C4-2B (cell line): ENCODE measurements at regions not wholly inside any gene's neighbourhood (a gene's known extent, or its start where the extent isn't known, plus 50 kb on each side); places are given as distances from the start of the nearest gene placed in this dataset.

Experiments used
- ZFX ChIP-seq: fragments of 450-650 bp; IDR thresholded peaks from 2 replicates; pipeline ENCODE4 v1.6.1; 2017
- TF ChIP-seq, protein P1 (sequence below): fragments of 450-650 bp; conservative IDR thresholded peaks from 2 replicates; pipeline ENCODE4 v1.5.1; 2017; ENCODE audit warnings: mild to moderate bottlenecking

DNA sequence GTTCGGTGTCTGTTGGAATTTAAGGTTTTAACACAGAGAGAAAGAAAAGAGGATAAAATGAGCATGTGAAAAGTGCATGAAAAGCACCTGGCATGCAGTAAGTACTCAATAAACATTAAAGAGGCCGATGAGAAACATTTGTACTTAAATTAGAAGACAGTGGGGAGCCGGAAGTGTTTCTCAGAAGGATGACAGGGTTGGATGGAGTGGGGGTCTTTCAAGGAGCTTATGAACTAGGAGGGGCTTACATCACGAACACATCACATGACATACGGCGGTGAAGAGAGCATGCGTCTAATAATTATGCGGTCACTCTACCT is 83.8 kb upstream of the FZD7 start:
- TF ChIP-seq, protein P1, sequence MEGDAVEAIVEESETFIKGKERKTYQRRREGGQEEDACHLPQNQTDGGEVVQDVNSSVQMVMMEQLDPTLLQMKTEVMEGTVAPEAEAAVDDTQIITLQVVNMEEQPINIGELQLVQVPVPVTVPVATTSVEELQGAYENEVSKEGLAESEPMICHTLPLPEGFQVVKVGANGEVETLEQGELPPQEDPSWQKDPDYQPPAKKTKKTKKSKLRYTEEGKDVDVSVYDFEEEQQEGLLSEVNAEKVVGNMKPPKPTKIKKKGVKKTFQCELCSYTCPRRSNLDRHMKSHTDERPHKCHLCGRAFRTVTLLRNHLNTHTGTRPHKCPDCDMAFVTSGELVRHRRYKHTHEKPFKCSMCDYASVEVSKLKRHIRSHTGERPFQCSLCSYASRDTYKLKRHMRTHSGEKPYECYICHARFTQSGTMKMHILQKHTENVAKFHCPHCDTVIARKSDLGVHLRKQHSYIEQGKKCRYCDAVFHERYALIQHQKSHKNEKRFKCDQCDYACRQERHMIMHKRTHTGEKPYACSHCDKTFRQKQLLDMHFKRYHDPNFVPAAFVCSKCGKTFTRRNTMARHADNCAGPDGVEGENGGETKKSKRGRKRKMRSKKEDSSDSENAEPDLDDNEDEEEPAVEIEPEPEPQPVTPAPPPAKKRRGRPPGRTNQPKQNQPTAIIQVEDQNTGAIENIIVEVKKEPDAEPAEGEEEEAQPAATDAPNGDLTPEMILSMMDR, result no peak
- no peak for TF ChIP-seq ZFX
